DND-41 (cell line): ENCODE measurements at regions not wholly inside any gene's neighbourhood (a gene's known extent, or its start where the extent isn't known, plus 50 kb on each side); places are given as distances from the start of the nearest gene placed in this dataset.

Experiments used
- ATAC-seq: fragments of 200-7000 bp; cut with Tn5 transposase; 3 replicates; pipeline ENCODE4 v1.9.1; 2021; ENCODE audit warnings: low read depth; ENCODE audit not compliant: insufficient read depth
- DNase-seq: peaks from one replicate; pipeline ENCODE4 v3.0.0-alpha.2; 2020
- H2AFZ ChIP-seq: 2 replicates; pipeline ENCODE4 v1.6.0; 2012; ENCODE audit warnings: low read depth, low read length
- H3K27ac ChIP-seq: 2 replicates; pipeline ENCODE4 v1.5.1; 2012; ENCODE audit warnings: low read length, inconsistent platforms
- H3K27me3 ChIP-seq: fragments of 200-600 bp; sonication (generic); 2 replicates; pipeline ENCODE4 v1.6.0; 2012; ENCODE audit warnings: low read length, mild to moderate bottlenecking, inconsistent platforms; ENCODE audit not compliant: insufficient read depth, poor library complexity
- H3K36me3 ChIP-seq: 2 replicates; pipeline ENCODE4 v1.5.1; 2012; ENCODE audit warnings: low read length, inconsistent platforms; ENCODE audit not compliant: insufficient read depth
- H3K4me1 ChIP-seq: 2 replicates; pipeline ENCODE4 v1.5.1; 2012; ENCODE audit warnings: mild to moderate bottlenecking, low read length; ENCODE audit not compliant: insufficient read depth
- H3K4me2 ChIP-seq: 2 replicates; pipeline ENCODE4 v1.6.0; 2012; ENCODE audit warnings: mild to moderate bottlenecking, moderate library complexity, low read length, inconsistent platforms; ENCODE audit not compliant: insufficient read depth
- H3K4me3 ChIP-seq, 2 experiments: fragments of 200-600 bp in 1 of 2; shearing (Covaris generic) in 1 of 2; 2 replicates each; pipeline ENCODE4 v1.5.1; 2012 to 2016; ENCODE audit warnings: inconsistent platforms in 2 of 2, low read length in 2 of 2, mild to moderate bottlenecking in 2 of 2, low read depth in 1 of 2, moderate library complexity in 1 of 2
- H3K79me2 ChIP-seq: 2 replicates; pipeline ENCODE4 v1.6.0; 2012; ENCODE audit warnings: low read length, inconsistent platforms; ENCODE audit not compliant: insufficient read depth
- H3K9ac ChIP-seq: 2 replicates; pipeline ENCODE4 v1.6.0; 2012; ENCODE audit warnings: low read depth, mild to moderate bottlenecking, inconsistent platforms, low read length, moderate library complexity
- H3K9me3 ChIP-seq: 2 replicates; pipeline ENCODE4 v1.5.1; 2012; ENCODE audit warnings: low read length, moderate library complexity, mild to moderate bottlenecking, inconsistent platforms; ENCODE audit not compliant: insufficient read depth, severe bottlenecking
- H4K20me1 ChIP-seq: 2 replicates; pipeline ENCODE4 v1.6.0; 2012; ENCODE audit warnings: low read length; ENCODE audit not compliant: insufficient read depth
- EZH2 ChIP-seq: IDR thresholded peaks from 3 replicates; pipeline ENCODE4 v1.6.1; 2012; ENCODE audit warnings: borderline replicate concordance, low read depth, mild to moderate bottlenecking, moderate library complexity, low read length, inconsistent platforms; ENCODE audit not compliant: severe bottlenecking
- TF ChIP-seq, protein P1 (sequence below): IDR thresholded peaks from 2 replicates; pipeline ENCODE4 v1.5.1; 2012; ENCODE audit warnings: borderline replicate concordance, low read length, moderate library complexity, mild to moderate bottlenecking; ENCODE audit not compliant: poor library complexity, severe bottlenecking; ENCODE audit errors: extremely low read depth

DNA sequence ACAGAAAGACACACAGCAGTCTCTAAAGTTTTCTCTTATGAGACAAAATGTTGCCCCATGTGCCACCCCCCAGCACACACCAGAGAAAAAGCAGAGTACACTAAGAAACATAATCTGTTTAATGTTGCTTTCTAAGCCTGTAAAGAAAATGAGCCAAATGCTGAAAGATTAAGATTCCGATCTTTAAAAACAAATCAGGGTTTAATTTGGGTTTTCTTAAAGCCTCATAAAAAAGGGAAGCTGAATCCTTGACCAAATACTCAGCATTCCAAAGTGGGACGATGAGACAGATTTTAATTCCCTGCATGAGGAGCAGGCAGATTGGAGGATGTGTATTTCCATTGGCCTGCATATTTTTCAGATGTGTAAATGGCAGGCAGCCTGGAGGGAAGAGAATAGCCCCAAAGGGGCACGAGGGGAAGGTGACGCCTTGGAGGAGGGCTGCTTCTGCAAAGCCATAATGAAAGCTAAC is 118.4 kb downstream of the COPRS start:
- H3K27ac ChIP-seq = no peak overlapping the region
- no peaks in the 10 kb centered on the region for H3K36me3 ChIP-seq
- DNase-seq (no peak), ATAC-seq (no peak)
- H3K79me2 ChIP-seq = no peaks in the 10 kb centered on the region
- H3K4me1 ChIP-seq = no peaks in the 10 kb centered on the region
- no peak for TF ChIP-seq EZH2
- TF ChIP-seq, protein P1, sequence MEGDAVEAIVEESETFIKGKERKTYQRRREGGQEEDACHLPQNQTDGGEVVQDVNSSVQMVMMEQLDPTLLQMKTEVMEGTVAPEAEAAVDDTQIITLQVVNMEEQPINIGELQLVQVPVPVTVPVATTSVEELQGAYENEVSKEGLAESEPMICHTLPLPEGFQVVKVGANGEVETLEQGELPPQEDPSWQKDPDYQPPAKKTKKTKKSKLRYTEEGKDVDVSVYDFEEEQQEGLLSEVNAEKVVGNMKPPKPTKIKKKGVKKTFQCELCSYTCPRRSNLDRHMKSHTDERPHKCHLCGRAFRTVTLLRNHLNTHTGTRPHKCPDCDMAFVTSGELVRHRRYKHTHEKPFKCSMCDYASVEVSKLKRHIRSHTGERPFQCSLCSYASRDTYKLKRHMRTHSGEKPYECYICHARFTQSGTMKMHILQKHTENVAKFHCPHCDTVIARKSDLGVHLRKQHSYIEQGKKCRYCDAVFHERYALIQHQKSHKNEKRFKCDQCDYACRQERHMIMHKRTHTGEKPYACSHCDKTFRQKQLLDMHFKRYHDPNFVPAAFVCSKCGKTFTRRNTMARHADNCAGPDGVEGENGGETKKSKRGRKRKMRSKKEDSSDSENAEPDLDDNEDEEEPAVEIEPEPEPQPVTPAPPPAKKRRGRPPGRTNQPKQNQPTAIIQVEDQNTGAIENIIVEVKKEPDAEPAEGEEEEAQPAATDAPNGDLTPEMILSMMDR = no peak
- no peaks in the 10 kb centered on the region for H4K20me1 ChIP-seq
- peaks cover 16% of the 10 kb centered on the region for H3K27me3 ChIP-seq
- no peak overlapping the region for H3K4me2 ChIP-seq
- no peaks in the 10 kb centered on the region for H3K9me3 ChIP-seq
- H2AFZ ChIP-seq = no peak overlapping the region
- H3K9ac ChIP-seq = no peak overlapping the region
- no peak overlapping the region for H3K4me3 ChIP-seq

DNA sequence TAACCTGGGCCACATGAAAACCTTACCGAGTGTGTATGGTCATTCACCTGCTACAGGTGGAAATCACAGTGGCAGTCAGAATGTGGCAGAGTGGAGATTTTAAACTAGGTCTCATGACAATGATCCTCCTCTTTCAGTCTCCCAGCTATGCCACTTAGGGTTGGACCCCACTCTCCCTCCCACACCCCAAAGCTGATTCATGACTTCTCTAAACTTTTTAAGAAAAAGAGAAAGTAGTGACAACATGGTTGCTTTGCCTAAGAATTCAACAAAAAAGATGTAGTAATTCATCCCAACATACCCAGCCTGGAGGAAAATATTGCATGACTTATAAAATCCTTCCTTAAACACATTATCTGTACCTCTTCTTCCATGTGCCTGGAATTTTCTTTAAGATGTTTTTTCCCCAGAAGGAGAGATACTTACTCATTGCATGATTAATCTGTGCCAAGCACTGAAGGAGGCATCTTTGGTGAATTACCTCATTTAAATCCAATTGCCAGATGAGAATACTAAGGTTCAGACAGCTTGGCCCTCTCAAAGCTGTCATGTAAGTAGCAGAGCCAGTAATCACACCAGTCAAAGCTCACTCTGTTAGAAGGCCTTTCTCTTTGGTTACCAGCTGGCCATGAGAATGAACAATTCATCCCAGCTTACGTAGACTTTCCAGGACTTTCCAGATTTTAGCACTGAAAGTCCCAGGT is 119.9 kb downstream of the COPRS start:
- H3K4me3 ChIP-seq = no peak overlapping the region
- no peak overlapping the region for H3K27ac ChIP-seq
- no peak for ATAC-seq
- no peak overlapping the region for H3K4me2 ChIP-seq
- H3K4me1 ChIP-seq = no peaks in the 10 kb centered on the region
- H3K36me3 ChIP-seq = no peaks in the 10 kb centered on the region
- DNase-seq = no peak
- H3K9me3 ChIP-seq = no peaks in the 10 kb centered on the region
- H4K20me1 ChIP-seq = no peaks in the 10 kb centered on the region
- no peak overlapping the region for H2AFZ ChIP-seq
- no peaks in the 10 kb centered on the region for H3K79me2 ChIP-seq
- H3K27me3 ChIP-seq = peaks cover 8% of the 10 kb centered on the region
- TF ChIP-seq, protein P1 = no peak
- no peak for TF ChIP-seq EZH2
- no peak overlapping the region for H3K9ac ChIP-seq

DNA sequence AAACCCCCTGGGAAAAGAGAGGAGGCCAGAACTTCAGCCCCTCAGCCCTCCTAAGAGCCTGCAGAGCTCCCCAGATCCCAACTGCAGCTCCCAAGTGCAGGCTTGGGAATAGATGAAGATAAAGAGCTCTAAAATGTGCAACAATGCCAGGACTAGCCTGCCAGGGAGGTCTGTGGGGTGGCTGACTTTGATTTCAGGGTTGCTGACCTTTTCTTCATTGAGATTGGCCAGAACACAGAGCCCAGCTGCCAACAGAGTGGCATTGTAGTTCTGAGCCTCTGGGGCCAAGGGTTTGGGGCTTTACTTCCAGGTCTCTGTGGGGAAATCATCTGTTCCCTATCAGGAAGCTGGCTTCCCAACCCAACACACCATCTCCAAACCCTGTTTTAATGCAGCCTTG is 120.6 kb downstream of the COPRS start:
- ATAC-seq (no peak), DNase-seq (no peak)
- no peaks in the 10 kb centered on the region for H4K20me1 ChIP-seq
- H3K36me3 ChIP-seq = no peaks in the 10 kb centered on the region
- no peak overlapping the region for H3K27ac ChIP-seq
- peaks cover 8% of the 10 kb centered on the region for H3K27me3 ChIP-seq
- no peak overlapping the region for H3K9ac ChIP-seq
- H3K4me1 ChIP-seq = no peaks in the 10 kb centered on the region
- no peak overlapping the region for H2AFZ ChIP-seq
- H3K9me3 ChIP-seq = no peaks in the 10 kb centered on the region
- H3K79me2 ChIP-seq = no peaks in the 10 kb centered on the region
- no peak overlapping the region for H3K4me3 ChIP-seq
- TF ChIP-seq, protein P1 = no peak
- TF ChIP-seq EZH2 = no peak
- H3K4me2 ChIP-seq = no peak overlapping the region
